Transverse colon (tissue), 3 donors: ENCODE measurements at regions not wholly inside any gene's neighbourhood (a gene's known extent, or its start where the extent isn't known, plus 50 kb on each side); places are given as distances from the start of the nearest gene placed in this dataset.

Experiments
- CTCF ChIP-seq, 5 experiments: fragments of 200-600 bp in 3 of 5; fragments of 450-650 bp in 2 of 5; sonication (generic) in 3 of 5; IDR thresholded peaks; 1 replicate in 2 of 5; 2 replicates in 3 of 5; pipeline ENCODE4 v1.5.1; 2016 to 2017; ENCODE audit warnings: antibody characterized with exemption in 5 of 5, inconsistent platforms in 3 of 5, mild to moderate bottlenecking in 2 of 5, moderate library complexity in 1 of 5
- POLR2A ChIP-seq: fragments of 450-650 bp; IDR thresholded peaks from one replicate; pipeline ENCODE4 v1.6.1; 2016; ENCODE audit warnings: antibody characterized with exemption, mild to moderate bottlenecking, moderate library complexity

GRCh38 chr15:20348291-20348899 is 193.2 kb downstream of the GOLGA6L6 start:
- no peak for TF ChIP-seq CTCF (IDR thresholded peaks at IDR 0.05)
- no peak for TF ChIP-seq POLR2A
